ENCODE measurements at regions not wholly inside any gene's neighbourhood (a gene's known extent, or its start where the extent isn't known, plus 50 kb on each side); places are given as distances from the start of the nearest gene placed in this dataset.

DNA sequence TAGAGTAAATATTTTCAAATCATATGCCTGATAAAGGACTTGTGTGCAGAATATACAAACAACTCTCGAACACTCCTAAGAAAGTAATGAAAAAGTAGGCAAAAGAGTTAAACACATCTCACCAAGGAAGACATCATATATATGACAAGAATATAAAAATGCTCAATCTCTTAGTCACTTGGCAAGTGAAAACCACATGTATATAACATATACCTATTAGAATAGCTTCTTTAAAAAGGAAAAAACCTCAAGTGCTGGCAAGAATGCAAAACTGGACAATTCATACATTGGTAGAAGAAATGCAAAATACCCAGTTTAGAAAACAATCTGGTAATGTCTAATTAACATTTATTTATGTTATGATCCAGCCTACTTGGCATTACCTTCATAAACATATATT is 146.6 kb upstream of the DGKB start:
- TF ChIP-seq POLR2A (IDR thresholded peaks at IDR 0.05) = no peak
- TF ChIP-seq, protein P1, sequence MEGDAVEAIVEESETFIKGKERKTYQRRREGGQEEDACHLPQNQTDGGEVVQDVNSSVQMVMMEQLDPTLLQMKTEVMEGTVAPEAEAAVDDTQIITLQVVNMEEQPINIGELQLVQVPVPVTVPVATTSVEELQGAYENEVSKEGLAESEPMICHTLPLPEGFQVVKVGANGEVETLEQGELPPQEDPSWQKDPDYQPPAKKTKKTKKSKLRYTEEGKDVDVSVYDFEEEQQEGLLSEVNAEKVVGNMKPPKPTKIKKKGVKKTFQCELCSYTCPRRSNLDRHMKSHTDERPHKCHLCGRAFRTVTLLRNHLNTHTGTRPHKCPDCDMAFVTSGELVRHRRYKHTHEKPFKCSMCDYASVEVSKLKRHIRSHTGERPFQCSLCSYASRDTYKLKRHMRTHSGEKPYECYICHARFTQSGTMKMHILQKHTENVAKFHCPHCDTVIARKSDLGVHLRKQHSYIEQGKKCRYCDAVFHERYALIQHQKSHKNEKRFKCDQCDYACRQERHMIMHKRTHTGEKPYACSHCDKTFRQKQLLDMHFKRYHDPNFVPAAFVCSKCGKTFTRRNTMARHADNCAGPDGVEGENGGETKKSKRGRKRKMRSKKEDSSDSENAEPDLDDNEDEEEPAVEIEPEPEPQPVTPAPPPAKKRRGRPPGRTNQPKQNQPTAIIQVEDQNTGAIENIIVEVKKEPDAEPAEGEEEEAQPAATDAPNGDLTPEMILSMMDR (IDR thresholded peaks at IDR 0.05) = no peak
